OCI-LY7 (cell line): ENCODE measurements at regions not wholly inside any gene's neighbourhood (a gene's known extent, or its start where the extent isn't known, plus 50 kb on each side); places are given as distances from the start of the nearest gene placed in this dataset.
"Not testable (repeated sequence)": the region's sequence is repeated elsewhere in the genome, so short reads cannot be mapped to it uniquely, and the experiment has no call there.

Experiments used
- BruUV-seq: library from RNA; stranded (reverse); fragments of 400-500 nt; replicated peaks from 2 replicates; lab custom pipeline; 2021; lab: Mats Ljungman, UMichigan
- CTCF ChIA-PET: fragments of 300-600 bp; sonication (Branson Sonifier 250); formaldehyde crosslinking; loops from one replicate; lab custom pipeline; 2022; ENCODE audit warnings: antibody characterized with exemption; ENCODE audit not compliant: unreplicated experiment; lab: Charles Lee
- POLR2A ChIA-PET: fragments of 300-600 bp; sonication (Branson Sonifier 250); formaldehyde crosslinking; loops from one replicate; lab custom pipeline; 2022; ENCODE audit warnings: antibody characterized with exemption; lab: Charles Lee
- DNase-seq: peaks from one replicate; pipeline ENCODE4 v3.0.0-alpha.2; 2015; ENCODE audit warnings: low spot score
- H2AFZ ChIP-seq: fragments of 200-600 bp; sonication (generic), shearing (Covaris generic); 2 replicates; pipeline ENCODE4 v1.6.1; 2014; ENCODE audit warnings: mild to moderate bottlenecking, antibody characterized with exemption, low read length, moderate library complexity
- H3K27ac ChIP-seq: fragments of 200-600 bp; sonication (generic); 2 replicates; pipeline ENCODE4 v1.5.1; 2014; ENCODE audit warnings: mixed run types, low read depth, mild to moderate bottlenecking, moderate library complexity, low read length, inconsistent platforms; ENCODE audit not compliant: poor library complexity, severe bottlenecking
- H3K36me3 ChIP-seq: fragments of 200-600 bp; sonication (generic); 2 replicates; pipeline ENCODE4 v1.6.1; 2014; ENCODE audit warnings: mild to moderate bottlenecking, antibody characterized with exemption, low read length, moderate library complexity, mixed read lengths; ENCODE audit not compliant: insufficient read depth
- H3K4me1 ChIP-seq: fragments of 200-600 bp; sonication (generic); 2 replicates; pipeline ENCODE4 v1.5.1; 2014; ENCODE audit warnings: mild to moderate bottlenecking, low read length; ENCODE audit not compliant: insufficient read depth, poor library complexity, severe bottlenecking
- H3K4me2 ChIP-seq: fragments of 200-600 bp; sonication (generic); 2 replicates; pipeline ENCODE4 v1.6.1; 2014; ENCODE audit warnings: mild to moderate bottlenecking, low read length
- H3K4me3 ChIP-seq: fragments of 200-600 bp; sonication (generic); 2 replicates; pipeline ENCODE4 v1.5.1; 2014; ENCODE audit warnings: mild to moderate bottlenecking, low read depth, low read length; ENCODE audit not compliant: poor library complexity, severe bottlenecking
- H3K79me2 ChIP-seq: fragments of 200-600 bp; sonication (generic); 2 replicates; pipeline ENCODE4 v1.6.1; 2016; ENCODE audit warnings: low read depth, mild to moderate bottlenecking, low read length, moderate library complexity, mixed read lengths; ENCODE audit not compliant: insufficient read depth
- H3K9me2 ChIP-seq: fragments of 200-600 bp; sonication (generic); 2 replicates; pipeline ENCODE4 v1.6.1; 2016; ENCODE audit warnings: mild to moderate bottlenecking, low read length, mixed read lengths; ENCODE audit not compliant: insufficient read depth
- H3K9me3 ChIP-seq: fragments of 200-600 bp; sonication (generic); 2 replicates; pipeline ENCODE4 v1.6.1; 2014; ENCODE audit warnings: mild to moderate bottlenecking, mixed run types, low read length, mixed read lengths
- H4K20me1 ChIP-seq: fragments of 200-600 bp; sonication (generic); 2 replicates; pipeline ENCODE4 v1.6.1; 2014; ENCODE audit warnings: mild to moderate bottlenecking, antibody characterized with exemption, low read length, moderate library complexity, mixed read lengths; ENCODE audit not compliant: insufficient read depth
- CTCF ChIP-seq: fragments of 200-600 bp; sonication (generic); conservative IDR thresholded peaks from 2 replicates; pipeline ENCODE4 v1.5.1; 2014; ENCODE audit warnings: mild to moderate bottlenecking, antibody characterized with exemption, low read length, moderate library complexity, mixed read lengths
- EZH2phosphoT487 ChIP-seq: fragments of 200-600 bp; sonication (generic); IDR thresholded peaks from 2 replicates; pipeline ENCODE4 v1.6.1; 2018; ENCODE audit warnings: low read depth, borderline replicate concordance, mild to moderate bottlenecking, mixed run types, antibody characterized with exemption, low read length, moderate library complexity, mixed read lengths
- intact Hi-C: fragments of 100-400 bp; cut with micrococcal nuclease; formaldehyde crosslinking; loops from one replicate; pipeline ENCODE4 v1.10.0; 2022; ENCODE audit not compliant: unreplicated experiment

- no TSS peak for BruUV-seq
- no peaks in the 10 kb centered on the region for H3K9me3 ChIP-seq
- CTCF ChIA-PET = no interaction called here
Measured at GRCh38 chr11:97009613-97010012, 619.8 kb downstream of the JRKL start.

GRCh38 chr11:97010997-97011396, 621.2 kb downstream of the JRKL start:
- CTCF ChIA-PET, H4K20me1 ChIP-seq, intact Hi-C loops, H2AFZ ChIP-seq, BruUV-seq, H3K4me3 ChIP-seq, H3K36me3 ChIP-seq, H3K79me2 ChIP-seq, H3K27ac ChIP-seq, H3K9me3 ChIP-seq, H3K9me2 ChIP-seq, H3K4me1 ChIP-seq, DNase-seq, H3K4me2 ChIP-seq: not testable (repeated sequence)
- POLR2A ChIA-PET = interaction anchor here (0.6 kb wide), 1 partner anchor 546 kb away, joined by 3 read pairs; no protein-coding TSS in a partner anchor

More at GRCh38 chr11:97009613-97010012, 619.8 kb downstream of the JRKL start:
- no peak for TF ChIP-seq EZH2phosphoT487
- no peak for TF ChIP-seq CTCF
- Histone ChIP-seq H3K4me3 (no peak overlapping the region), H3K4me2 (no peak overlapping the region), H3K27ac (no peak overlapping the region), H2AFZ (no peak overlapping the region), H3K9me2 (no peaks in the 10 kb centered on the region), H4K20me1 (no peaks in the 10 kb centered on the region), H3K4me1 (no peaks in the 10 kb centered on the region), H3K36me3 (no peaks in the 10 kb centered on the region), H3K79me2 (no peaks in the 10 kb centered on the region)
- no peak for DNase-seq
- POLR2A ChIA-PET = no interaction called here
- intact Hi-C loops = no loop called here

GRCh38 chr11:97015327-97015726, 625.5 kb downstream of the JRKL start:
- Histone ChIP-seq H2AFZ (no peak overlapping the region), H4K20me1 (no peaks in the 10 kb centered on the region), H3K4me3 (no peak overlapping the region), H3K4me1 (no peaks in the 10 kb centered on the region), H3K79me2 (no peaks in the 10 kb centered on the region), H3K9me2 (no peaks in the 10 kb centered on the region), H3K27ac (no peak overlapping the region), H3K36me3 (no peaks in the 10 kb centered on the region), H3K4me2 (no peak overlapping the region), H3K9me3 (no peaks in the 10 kb centered on the region)
- POLR2A ChIA-PET = interaction anchor here (1.0 kb wide), 1 partner anchor 35 kb away, joined by 3 read pairs; no protein-coding TSS in a partner anchor
- TF ChIP-seq EZH2phosphoT487 (no peak), CTCF (no peak)
- no peak for DNase-seq
- BruUV-seq = no TSS peak
- CTCF ChIA-PET = no interaction called here
- intact Hi-C loops = no loop called here
